GM23338 (cell line): ENCODE measurements at regions not wholly inside any gene's neighbourhood (a gene's known extent, or its start where the extent isn't known, plus 50 kb on each side); places are given as distances from the start of the nearest gene placed in this dataset.

Experiments
- ATAC-seq: fragments of 200-7000 bp; cut with Tn5 transposase; 3 replicates; pipeline ENCODE4 v1.9.1; 2020
- DNase-seq: peaks from one replicate; pipeline ENCODE4 v3.0.0-alpha.2; 2015; ENCODE audit warnings: low spot score
- H2AFZ ChIP-seq: fragments of 200-600 bp; sonication (generic); 2 replicates; pipeline ENCODE4 v1.8.0; 2016; ENCODE audit warnings: antibody characterized with exemption, mild to moderate bottlenecking, moderate library complexity
- H3F3A ChIP-seq: fragments of 200-600 bp; sonication (generic); replicated peaks from 2 replicates; pipeline ENCODE4 v1.8.0; 2017; ENCODE audit warnings: antibody characterized with exemption, mixed run types, low read depth
- H3K27ac ChIP-seq: fragments of 200-600 bp; sonication (generic); 2 replicates; pipeline ENCODE4 v1.6.1; 2016; ENCODE audit warnings: low read depth
- H3K27me3 ChIP-seq: fragments of 200-600 bp; sonication (generic); 2 replicates; pipeline ENCODE4 v1.8.0; 2016; ENCODE audit warnings: mild to moderate bottlenecking, mixed run types, moderate library complexity; ENCODE audit not compliant: insufficient read depth
- H3K36me3 ChIP-seq: fragments of 200-600 bp; sonication (generic); 2 replicates; pipeline ENCODE4 v1.8.0; 2016; ENCODE audit warnings: mild to moderate bottlenecking; ENCODE audit not compliant: insufficient read depth
- H3K4me1 ChIP-seq: fragments of 200-600 bp; sonication (generic); 2 replicates; pipeline ENCODE4 v1.8.0; 2016; ENCODE audit warnings: mild to moderate bottlenecking, moderate library complexity; ENCODE audit not compliant: insufficient read depth
- H3K4me2 ChIP-seq: fragments of 200-600 bp; sonication (generic); 2 replicates; pipeline ENCODE4 v1.7.1; 2017; ENCODE audit warnings: mixed run types
- H3K4me3 ChIP-seq: fragments of 200-600 bp; sonication (generic); 2 replicates; pipeline ENCODE4 v1.6.1; 2016; ENCODE audit warnings: mixed run types
- H3K79me2 ChIP-seq: fragments of 200-600 bp; sonication (generic); replicated peaks from 2 replicates; pipeline ENCODE4 v1.8.0; 2017; ENCODE audit warnings: mild to moderate bottlenecking; ENCODE audit not compliant: insufficient read depth
- H3K9me2 ChIP-seq: fragments of 200-600 bp; sonication (generic); 2 replicates; pipeline ENCODE4 v1.8.0; 2017; ENCODE audit not compliant: insufficient read depth
- H4K20me1 ChIP-seq: fragments of 200-600 bp; sonication (generic); replicated peaks from 2 replicates; pipeline ENCODE4 v1.8.0; 2017; ENCODE audit warnings: mild to moderate bottlenecking; ENCODE audit not compliant: insufficient read depth
- H3K27ac Mint-ChIP-seq: 2 replicates; pipeline ENCODE4 v1.8.0; 2020; ENCODE audit warnings: inconsistent platforms, mild to moderate bottlenecking, moderate library complexity, mixed read lengths
- H3K27me3 Mint-ChIP-seq: 3 replicates; pipeline ENCODE4 v1.8.0; 2022; ENCODE audit warnings: low read depth, mild to moderate bottlenecking, moderate library complexity, mixed read lengths, inconsistent platforms; ENCODE audit not compliant: insufficient read depth, poor library complexity
- H3K36me3 Mint-ChIP-seq: 3 replicates; pipeline ENCODE4 v1.8.0; 2021; ENCODE audit warnings: low read depth, mild to moderate bottlenecking, inconsistent platforms, moderate library complexity, mixed read lengths
- H3K4me1 Mint-ChIP-seq: 3 replicates; pipeline ENCODE4 v1.8.0; 2020; ENCODE audit warnings: mild to moderate bottlenecking, inconsistent platforms, mixed read lengths
- H3K4me3 Mint-ChIP-seq: 3 replicates; pipeline ENCODE4 v1.8.0; 2021; ENCODE audit warnings: moderate library complexity, mild to moderate bottlenecking, inconsistent platforms, mixed read lengths
- H3K9me3 Mint-ChIP-seq: 3 replicates; pipeline ENCODE4 v1.8.0; 2020; ENCODE audit warnings: moderate library complexity, mild to moderate bottlenecking, inconsistent platforms, mixed read lengths
- CREB1 ChIP-seq: fragments of 250-450 bp; sonication (Bioruptor Pico); IDR thresholded peaks from 2 replicates; pipeline ENCODE4 v1.5.0; 2020; ENCODE audit warnings: low read depth, mild to moderate bottlenecking, moderate library complexity
- CTCF ChIP-seq, 2 experiments: fragments of 200-600 bp in 1 of 2; sonication (generic) in 1 of 2; conservative IDR thresholded peaks; 2 replicates each; pipeline versions ENCODE4 v1.5.1 to v1.6.1; 2016 to 2017; ENCODE audit warnings: antibody characterized with exemption in 2 of 2, low read depth in 2 of 2, mild to moderate bottlenecking in 2 of 2, moderate library complexity in 1 of 2
- EZH2 ChIP-seq: fragments of 200-600 bp; sonication (generic); IDR thresholded peaks from one replicate; pipeline ENCODE4 v1.8.0; 2017; ENCODE audit warnings: antibody characterized with exemption, mild to moderate bottlenecking, low read depth; ENCODE audit not compliant: unreplicated experiment
- EZH2phosphoT487 ChIP-seq: fragments of 200-600 bp; sonication (generic); IDR thresholded peaks from one replicate; pipeline ENCODE4 v1.8.1; 2018; ENCODE audit warnings: antibody characterized with exemption; ENCODE audit not compliant: unreplicated experiment
- NANOG ChIP-seq: IDR thresholded peaks from 2 replicates; pipeline ENCODE4 v1.6.1; 2016; ENCODE audit warnings: antibody characterized with exemption, borderline replicate concordance
- STAT1 ChIP-seq: IDR thresholded peaks from one replicate; pipeline ENCODE4 v1.6.1; 2016; ENCODE audit warnings: antibody characterized with exemption; ENCODE audit not compliant: unreplicated experiment
- ZNF114 ChIP-seq: fragments of 250-450 bp; sonication (Bioruptor Pico); IDR thresholded peaks from 2 replicates; pipeline ENCODE4 v1.5.0; 2020; ENCODE audit warnings: mild to moderate bottlenecking, moderate library complexity
- TF ChIP-seq, protein P1 (sequence below): IDR thresholded peaks from 2 replicates; pipeline ENCODE4 v1.6.1; 2016; ENCODE audit warnings: antibody characterized with exemption
- TF ChIP-seq, protein P2 (sequence below): IDR thresholded peaks from one replicate; pipeline ENCODE4 v1.6.1; 2018; ENCODE audit warnings: antibody characterized with exemption; ENCODE audit not compliant: unreplicated experiment

GRCh38 chr3:22608093-22608492 lies 595.0 kb upstream of the UBE2E2 start:
- Histone ChIP-seq H2AFZ (no peak overlapping the region), H3K4me3 (no peak overlapping the region), H3K9me2 (peaks cover 4% of the 10 kb centered on the region; the same call in 1 of the 2 replicates), H3K4me1 (no peaks in the 10 kb centered on the region), H3F3A (no peaks in the 10 kb centered on the region), H3K79me2 (no peaks in the 10 kb centered on the region), H3K27ac (no peak overlapping the region), H4K20me1 (no peaks in the 10 kb centered on the region), H3K27me3 (no peaks in the 10 kb centered on the region), H3K36me3 (no peaks in the 10 kb centered on the region), H3K4me2 (no peak overlapping the region)
- DNase-seq = no peak
- TF ChIP-seq EZH2phosphoT487 (no peak), CTCF (conservative IDR thresholded peaks at IDR 0.05; ENCODE audit: low read depth in 2 of 2) (no peak), CREB1 (CRISPR knock-in tag) (no peak), NANOG (no peak), ZNF114 (CRISPR knock-in tag) (no peak)
- no peak overlapping the region for H3K27ac Mint-ChIP-seq
- H3K4me1 Mint-ChIP-seq = no peaks in the 10 kb centered on the region
- H3K27me3 Mint-ChIP-seq = peaks cover 2% of the 10 kb centered on the region
- no peak overlapping the region for H3K4me3 Mint-ChIP-seq
- no peaks in the 10 kb centered on the region for H3K36me3 Mint-ChIP-seq
- no peak for ATAC-seq
- no peaks in the 10 kb centered on the region for H3K9me3 Mint-ChIP-seq

DNA sequence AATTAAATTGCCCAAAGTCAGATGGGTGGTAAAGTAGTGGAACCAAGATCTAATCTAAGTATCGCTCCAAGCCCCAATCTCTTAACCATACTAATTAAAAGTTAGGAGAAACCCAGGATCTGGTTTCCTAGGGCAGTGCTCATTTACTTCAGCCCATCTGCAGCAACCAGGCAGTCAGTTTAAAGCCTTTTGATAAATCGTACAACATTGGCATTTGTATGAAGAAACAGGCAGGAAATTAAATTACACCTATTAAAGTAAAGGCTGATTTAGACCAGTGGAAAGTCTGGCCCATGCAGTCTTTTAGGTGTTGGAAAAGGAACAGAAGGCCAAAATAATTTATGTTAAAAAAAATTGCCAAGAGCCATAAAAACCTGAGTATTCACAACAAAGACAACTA lies 594.4 kb upstream of the UBE2E2 start:
- no peaks in the 10 kb centered on the region for H4K20me1 ChIP-seq
- Mint-ChIP-seq H3K27me3 (peaks cover 2% of the 10 kb centered on the region), H3K36me3 (no peaks in the 10 kb centered on the region), H3K9me3 (no peaks in the 10 kb centered on the region), H3K4me1 (no peaks in the 10 kb centered on the region), H3K4me3 (no peak overlapping the region), H3K27ac (no peak overlapping the region)
- no peak overlapping the region for H2AFZ ChIP-seq
- H3K9me2 ChIP-seq = peaks cover 4% of the 10 kb centered on the region; the same call in 1 of the 2 replicates
- no peak overlapping the region for H3K27ac ChIP-seq
- TF ChIP-seq EZH2 (no peak), CREB1 (CRISPR knock-in tag) (no peak)
- H3K4me3 ChIP-seq = no peak overlapping the region
- H3K36me3 ChIP-seq = no peaks in the 10 kb centered on the region
- no peaks in the 10 kb centered on the region for H3K79me2 ChIP-seq
- no peaks in the 10 kb centered on the region for H3K27me3 ChIP-seq
- no peaks in the 10 kb centered on the region for H3K4me1 ChIP-seq
- DNase-seq = no peak
- H3K4me2 ChIP-seq = no peak overlapping the region
- ATAC-seq = no peak
- H3F3A ChIP-seq = no peaks in the 10 kb centered on the region

- H3K4me3 ChIP-seq = no peak overlapping the region
- H3K4me2 ChIP-seq = no peak overlapping the region
- Mint-ChIP-seq H3K4me3 (no peak overlapping the region), H3K27ac (no peak overlapping the region), H3K9me3 (no peaks in the 10 kb centered on the region), H3K27me3 (peaks cover 2% of the 10 kb centered on the region), H3K4me1 (no peaks in the 10 kb centered on the region), H3K36me3 (no peaks in the 10 kb centered on the region)
- H3K27me3 ChIP-seq = no peaks in the 10 kb centered on the region
- ATAC-seq = no peak
- no peaks in the 10 kb centered on the region for H3F3A ChIP-seq
- H3K36me3 ChIP-seq = no peaks in the 10 kb centered on the region
- H4K20me1 ChIP-seq = no peaks in the 10 kb centered on the region
- no peaks in the 10 kb centered on the region for H3K4me1 ChIP-seq
- peaks cover 4% of the 10 kb centered on the region; the same call in 1 of the 2 replicates for H3K9me2 ChIP-seq
- no peak for DNase-seq
- no peaks in the 10 kb centered on the region for H3K79me2 ChIP-seq
- no peak overlapping the region for H3K27ac ChIP-seq
- H2AFZ ChIP-seq = no peak overlapping the region
- TF ChIP-seq CREB1 (CRISPR knock-in tag) (no peak), EZH2 (no peak), STAT1 (no peak), CTCF (conservative IDR thresholded peaks at IDR 0.05; ENCODE audit: low read depth in 2 of 2) (no peak), NANOG (no peak)
- TF ChIP-seq, protein P1, sequence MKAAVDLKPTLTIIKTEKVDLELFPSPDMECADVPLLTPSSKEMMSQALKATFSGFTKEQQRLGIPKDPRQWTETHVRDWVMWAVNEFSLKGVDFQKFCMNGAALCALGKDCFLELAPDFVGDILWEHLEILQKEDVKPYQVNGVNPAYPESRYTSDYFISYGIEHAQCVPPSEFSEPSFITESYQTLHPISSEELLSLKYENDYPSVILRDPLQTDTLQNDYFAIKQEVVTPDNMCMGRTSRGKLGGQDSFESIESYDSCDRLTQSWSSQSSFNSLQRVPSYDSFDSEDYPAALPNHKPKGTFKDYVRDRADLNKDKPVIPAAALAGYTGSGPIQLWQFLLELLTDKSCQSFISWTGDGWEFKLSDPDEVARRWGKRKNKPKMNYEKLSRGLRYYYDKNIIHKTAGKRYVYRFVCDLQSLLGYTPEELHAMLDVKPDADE = no peak
- TF ChIP-seq, protein P2, sequence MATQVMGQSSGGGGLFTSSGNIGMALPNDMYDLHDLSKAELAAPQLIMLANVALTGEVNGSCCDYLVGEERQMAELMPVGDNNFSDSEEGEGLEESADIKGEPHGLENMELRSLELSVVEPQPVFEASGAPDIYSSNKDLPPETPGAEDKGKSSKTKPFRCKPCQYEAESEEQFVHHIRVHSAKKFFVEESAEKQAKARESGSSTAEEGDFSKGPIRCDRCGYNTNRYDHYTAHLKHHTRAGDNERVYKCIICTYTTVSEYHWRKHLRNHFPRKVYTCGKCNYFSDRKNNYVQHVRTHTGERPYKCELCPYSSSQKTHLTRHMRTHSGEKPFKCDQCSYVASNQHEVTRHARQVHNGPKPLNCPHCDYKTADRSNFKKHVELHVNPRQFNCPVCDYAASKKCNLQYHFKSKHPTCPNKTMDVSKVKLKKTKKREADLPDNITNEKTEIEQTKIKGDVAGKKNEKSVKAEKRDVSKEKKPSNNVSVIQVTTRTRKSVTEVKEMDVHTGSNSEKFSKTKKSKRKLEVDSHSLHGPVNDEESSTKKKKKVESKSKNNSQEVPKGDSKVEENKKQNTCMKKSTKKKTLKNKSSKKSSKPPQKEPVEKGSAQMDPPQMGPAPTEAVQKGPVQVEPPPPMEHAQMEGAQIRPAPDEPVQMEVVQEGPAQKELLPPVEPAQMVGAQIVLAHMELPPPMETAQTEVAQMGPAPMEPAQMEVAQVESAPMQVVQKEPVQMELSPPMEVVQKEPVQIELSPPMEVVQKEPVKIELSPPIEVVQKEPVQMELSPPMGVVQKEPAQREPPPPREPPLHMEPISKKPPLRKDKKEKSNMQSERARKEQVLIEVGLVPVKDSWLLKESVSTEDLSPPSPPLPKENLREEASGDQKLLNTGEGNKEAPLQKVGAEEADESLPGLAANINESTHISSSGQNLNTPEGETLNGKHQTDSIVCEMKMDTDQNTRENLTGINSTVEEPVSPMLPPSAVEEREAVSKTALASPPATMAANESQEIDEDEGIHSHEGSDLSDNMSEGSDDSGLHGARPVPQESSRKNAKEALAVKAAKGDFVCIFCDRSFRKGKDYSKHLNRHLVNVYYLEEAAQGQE = no peak
Measured at GRCh38 chr3:22609139-22609538, 594.0 kb upstream of the UBE2E2 start.
